ENCODE measurements at regions not wholly inside any gene's neighbourhood (a gene's known extent, or its start where the extent isn't known, plus 50 kb on each side); places are given as distances from the start of the nearest gene placed in this dataset.

DNA sequence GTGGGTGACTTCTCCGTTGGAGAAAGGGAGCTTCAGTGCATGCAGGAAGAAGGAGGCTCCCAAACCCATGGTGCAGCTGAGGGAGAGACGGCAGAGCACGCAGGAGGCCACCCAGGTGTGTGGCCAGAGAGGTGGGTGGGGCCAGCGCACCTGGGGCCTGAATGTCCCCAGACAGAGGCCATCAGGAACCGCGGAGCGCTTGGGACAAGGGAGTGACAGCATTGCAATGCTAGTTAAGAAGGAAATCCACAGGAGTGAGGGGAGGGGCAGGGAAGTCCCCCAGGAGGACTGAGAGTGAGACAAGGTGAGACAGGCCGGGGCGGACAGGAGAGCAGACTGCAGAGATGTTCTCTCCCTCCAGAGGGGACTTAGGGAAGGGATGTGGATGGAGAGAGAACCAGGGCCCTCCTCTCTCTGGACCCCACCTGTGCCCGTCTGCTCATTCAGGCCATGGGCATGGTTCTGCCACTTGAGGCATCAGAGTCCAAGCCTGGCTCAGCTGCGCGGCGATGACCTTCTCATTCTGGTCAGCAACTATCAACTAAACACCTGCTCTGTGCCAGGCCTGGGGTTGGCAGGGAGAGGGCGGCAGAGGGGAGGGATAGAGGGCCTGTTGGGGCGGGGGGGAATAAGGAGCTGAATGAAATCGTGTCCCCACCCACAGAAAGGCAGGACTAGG, 69.4 kb upstream of the COL13A1 start:
- DNase-seq, result peak; percentile 57 to 78 (median 76)
- H3K27ac ChIP-seq, result peak overlapping the region in 9 of 12 donors; percentile 78 to 92 (median 84)
- no peaks in the 10 kb centered on the region for H3K27me3 ChIP-seq
- no peak for TF ChIP-seq POLR2A (IDR thresholded peaks at IDR 0.05)
- TF ChIP-seq, protein P1, sequence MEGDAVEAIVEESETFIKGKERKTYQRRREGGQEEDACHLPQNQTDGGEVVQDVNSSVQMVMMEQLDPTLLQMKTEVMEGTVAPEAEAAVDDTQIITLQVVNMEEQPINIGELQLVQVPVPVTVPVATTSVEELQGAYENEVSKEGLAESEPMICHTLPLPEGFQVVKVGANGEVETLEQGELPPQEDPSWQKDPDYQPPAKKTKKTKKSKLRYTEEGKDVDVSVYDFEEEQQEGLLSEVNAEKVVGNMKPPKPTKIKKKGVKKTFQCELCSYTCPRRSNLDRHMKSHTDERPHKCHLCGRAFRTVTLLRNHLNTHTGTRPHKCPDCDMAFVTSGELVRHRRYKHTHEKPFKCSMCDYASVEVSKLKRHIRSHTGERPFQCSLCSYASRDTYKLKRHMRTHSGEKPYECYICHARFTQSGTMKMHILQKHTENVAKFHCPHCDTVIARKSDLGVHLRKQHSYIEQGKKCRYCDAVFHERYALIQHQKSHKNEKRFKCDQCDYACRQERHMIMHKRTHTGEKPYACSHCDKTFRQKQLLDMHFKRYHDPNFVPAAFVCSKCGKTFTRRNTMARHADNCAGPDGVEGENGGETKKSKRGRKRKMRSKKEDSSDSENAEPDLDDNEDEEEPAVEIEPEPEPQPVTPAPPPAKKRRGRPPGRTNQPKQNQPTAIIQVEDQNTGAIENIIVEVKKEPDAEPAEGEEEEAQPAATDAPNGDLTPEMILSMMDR (IDR thresholded peaks at IDR 0.05), result peak in 7 of 12 donors; percentile 8 to 43 (median 22)
- H3K4me1 ChIP-seq, result peaks cover 0 to 76% (median 44%) of the 10 kb centered on the region in 12 donors
- intact Hi-C loops (cut with DNase I), result loop anchor here in 7 of 10 donors (2.0 to 10.0 kb wide), 4 partner anchors 65 to 183 kb away; partner anchors contain the start of gene COL13A1 (in 5 of the 7)
- peak; percentile 4 to 47 (median 42) for ATAC-seq
- 76 to 87% (median 79%) methylated on average over 11 to 16 of the region's 16 CpGs for WGBS, 4 donors
- no peaks in the 10 kb centered on the region for H3K36me3 ChIP-seq
- no peak overlapping the region for H3K4me3 ChIP-seq
- no peaks in the 10 kb centered on the region for H3K9me3 ChIP-seq

DNA sequence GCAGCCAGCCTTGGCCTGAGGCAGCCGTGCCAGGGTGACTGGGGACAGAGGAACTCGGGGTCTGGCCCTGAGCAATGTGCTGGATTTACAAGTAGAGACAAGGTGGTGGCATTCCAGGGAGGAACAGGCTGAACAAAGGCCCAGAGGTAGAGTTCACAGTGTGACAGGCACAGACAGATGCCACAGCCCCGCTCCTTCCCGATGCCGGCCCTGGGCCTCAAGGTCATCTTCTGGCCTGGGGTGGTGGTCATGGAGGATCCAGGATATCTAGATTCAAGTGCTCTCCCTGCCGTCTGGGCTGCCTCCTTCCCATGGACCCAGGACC, 68.9 kb upstream of the COL13A1 start:
- Histone ChIP-seq H3K9me3 (no peaks in the 10 kb centered on the region), H3K4me3 (no peak overlapping the region), H3K4me1 (peaks cover 0 to 79% (median 43%) of the 10 kb centered on the region in 12 donors), H3K36me3 (no peaks in the 10 kb centered on the region), H3K27me3 (no peaks in the 10 kb centered on the region), H3K27ac (peak overlapping the region in 8 of 12 donors; percentile 78 to 92 (median 85))
- DNase-seq, result no peak
- intact Hi-C loops (cut with DNase I), result loop anchor here in 7 of 10 donors (2.0 to 10.0 kb wide), 4 partner anchors 65 to 182 kb away; partner anchors contain the start of gene COL13A1 (in 5 of the 7)
- ATAC-seq, result no peak
- WGBS, 4 donors, result 43 to 67% (median 59%) methylated on average over 6 of the region's 6 CpGs
- TF ChIP-seq, protein P1 (IDR thresholded peaks at IDR 0.05), result no peak
- TF ChIP-seq POLR2A (IDR thresholded peaks at IDR 0.05), result no peak

DNA sequence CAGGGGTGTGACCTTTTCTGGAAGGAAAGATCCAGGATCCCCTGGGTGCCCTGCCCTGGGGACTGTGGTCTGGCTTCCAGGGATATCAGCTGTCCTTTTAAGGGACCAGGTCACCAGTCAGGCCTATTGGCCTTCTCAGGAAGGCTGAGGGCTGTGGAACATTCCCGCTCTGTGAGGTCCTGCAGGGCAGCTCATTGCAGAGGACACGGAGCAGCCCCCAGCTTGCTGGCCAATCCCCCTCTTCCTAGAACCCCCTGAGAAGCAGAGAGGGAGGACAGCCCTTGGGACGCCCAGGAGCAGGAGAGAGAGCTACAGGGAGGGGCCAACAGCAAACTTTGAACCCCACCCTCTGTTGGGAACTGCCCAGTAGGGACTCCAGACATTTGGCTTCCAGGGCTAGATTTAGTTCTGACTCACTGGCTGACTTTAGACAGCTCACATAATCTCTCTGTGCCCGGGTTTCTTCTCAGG, 67.9 kb upstream of the COL13A1 start:
- TF ChIP-seq, protein P1 (IDR thresholded peaks at IDR 0.05), result no peak
- no peak for TF ChIP-seq POLR2A (IDR thresholded peaks at IDR 0.05)
- 55 to 78% (median 67%) methylated on average over 3 to 4 of the region's 4 CpGs for WGBS, 4 donors
- Histone ChIP-seq H3K36me3 (no peaks in the 10 kb centered on the region), H3K4me1 (peaks cover 0 to 74% (median 33%) of the 10 kb centered on the region in 12 donors), H3K27ac (peak overlapping the region in 6 of 12 donors; percentile 16 to 92 (median 79)), H3K4me3 (no peak overlapping the region), H3K27me3 (no peaks in the 10 kb centered on the region), H3K9me3 (no peaks in the 10 kb centered on the region)
- DNase-seq, result peak in 1 of 5 donors; percentile 43
- ATAC-seq, result peak in 2 of 4 donors; percentile 25 to 38
- intact Hi-C loops (cut with DNase I), result loop anchor here in 7 of 10 donors (2.0 to 10.0 kb wide), 4 partner anchors 63 to 181 kb away; partner anchors contain the start of gene COL13A1 (in 5 of the 7)

DNA sequence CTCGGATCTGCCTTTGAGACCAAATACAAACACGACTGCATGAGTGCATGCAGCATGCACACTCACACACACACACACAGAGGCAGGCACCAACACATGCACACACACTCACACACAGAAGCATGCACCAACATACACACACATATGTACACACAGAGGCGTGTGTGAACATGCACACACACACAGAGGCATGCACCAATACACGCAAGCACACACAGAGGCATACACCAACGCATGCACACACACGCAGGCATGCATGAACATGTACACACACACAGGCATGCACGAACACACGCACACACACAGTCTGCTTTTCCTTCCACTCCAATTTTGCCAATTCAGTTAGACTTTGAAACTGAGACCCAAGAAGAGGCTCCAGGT, 67.3 kb upstream of the COL13A1 start:
- 88 to 93% (median 90%) methylated on average over 8 of the region's 8 CpGs for WGBS, 4 donors
- TF ChIP-seq POLR2A (IDR thresholded peaks at IDR 0.05), result no peak
- TF ChIP-seq, protein P1 (IDR thresholded peaks at IDR 0.05), result no peak
- intact Hi-C loops (cut with DNase I), result loop anchor here in 6 of 10 donors (5.0 to 10.0 kb wide), 3 partner anchors 63 to 180 kb away; partner anchors contain the start of gene COL13A1 (in 4 of the 6)
- Histone ChIP-seq H3K4me3 (no peak overlapping the region), H3K36me3 (no peaks in the 10 kb centered on the region), H3K9me3 (no peaks in the 10 kb centered on the region), H3K4me1 (peaks cover 0 to 68% (median 28%) of the 10 kb centered on the region in 12 donors), H3K27me3 (no peaks in the 10 kb centered on the region), H3K27ac (no peak overlapping the region)
- DNase-seq (no peak), ATAC-seq (no peak)

Measured in heart left ventricle (tissue), 16 donors.